ENCODE measurements at regions not wholly inside any gene's neighbourhood (a gene's known extent, or its start where the extent isn't known, plus 50 kb on each side); places are given as distances from the start of the nearest gene placed in this dataset.
A peak's percentile ranks its signal among the peaks of the same experiment; 100 is the strongest.

GRCh38 chr11:96567176-96567575 is 177.4 kb downstream of the JRKL start:
- Histone ChIP-seq H3K9ac (ENCODE audit: low read depth in 1 of 2, low read length in 2 of 2) (peak overlapping the region in 1 of 2 donors; percentile 14), H3K36me3 (ENCODE audit: control insufficient read depth in 4 of 4, insufficient read depth in 3 of 4, low read depth in 1 of 4, low read length in 3 of 4) (no peaks in the 10 kb centered on the region), H3K27ac (ENCODE audit: low read depth in 1 of 2, low read length in 2 of 2) (no peak overlapping the region), H3K9me3 (ENCODE audit: control insufficient read depth in 4 of 4, low read length in 3 of 4) (no peaks in the 10 kb centered on the region), H3K27me3 (ENCODE audit: control insufficient read depth in 4 of 4, insufficient read depth in 4 of 4, low read length in 3 of 4) (no peaks in the 10 kb centered on the region), H3K4me1 (ENCODE audit: control insufficient read depth in 4 of 4, insufficient read depth in 4 of 4, low read length in 3 of 4) (no peaks in the 10 kb centered on the region), H3K4me3 (ENCODE audit: low read depth in 1 of 3, low read length in 3 of 3) (no peak overlapping the region)
- TF ChIP-seq GABPA (IDR thresholded peaks at IDR 0.05 in 1 of 2, conservative IDR thresholded peaks at IDR 0.05 in 1 of 2) (no peak), TAF1 (conservative IDR thresholded peaks at IDR 0.05) (no peak), RAD21 (IDR thresholded peaks at IDR 0.05) (no peak), HNF4G (IDR thresholded peaks at IDR 0.05) (no peak), ZBTB33 (IDR thresholded peaks at IDR 0.05) (no peak)
- no peak for DNase-seq (ENCODE audit: low spot score)
- WGBS = 50% methylated on average over 4 of the region's 4 CpGs

GRCh38 chr11:96567667-96568066 is 177.9 kb downstream of the JRKL start:
- no peaks in the 10 kb centered on the region for H3K27me3 ChIP-seq (ENCODE audit: control insufficient read depth in 4 of 4, insufficient read depth in 4 of 4, low read length in 3 of 4)
- H3K27ac ChIP-seq (ENCODE audit: low read depth in 1 of 2, low read length in 2 of 2) = no peak overlapping the region
- no peaks in the 10 kb centered on the region for H3K36me3 ChIP-seq (ENCODE audit: control insufficient read depth in 4 of 4, insufficient read depth in 3 of 4, low read depth in 1 of 4, low read length in 3 of 4)
- no peaks in the 10 kb centered on the region for H3K9me3 ChIP-seq (ENCODE audit: control insufficient read depth in 4 of 4, low read length in 3 of 4)
- no peak for TF ChIP-seq ATF3 (IDR thresholded peaks at IDR 0.05)
- TF ChIP-seq ZBTB33 (IDR thresholded peaks at IDR 0.05) = no peak
- no peak for TF ChIP-seq YY1 (IDR thresholded peaks at IDR 0.05)
- TF ChIP-seq TAF1 (conservative IDR thresholded peaks at IDR 0.05) = no peak
- no peak for TF ChIP-seq GABPA (IDR thresholded peaks at IDR 0.05 in 1 of 2, conservative IDR thresholded peaks at IDR 0.05 in 1 of 2)
- TF ChIP-seq SP1 (IDR thresholded peaks at IDR 0.05) = no peak
- TF ChIP-seq NR2F2 (IDR thresholded peaks at IDR 0.05) = no peak
- TF ChIP-seq RAD21 (IDR thresholded peaks at IDR 0.05) = no peak
- TF ChIP-seq HNF4A (conservative IDR thresholded peaks at IDR 0.05) = no peak
- no peak for TF ChIP-seq HNF4G (IDR thresholded peaks at IDR 0.05)
- no peak for TF ChIP-seq FOXA2 (IDR thresholded peaks at IDR 0.05)
- TF ChIP-seq JUND (IDR thresholded peaks at IDR 0.05) = no peak
- no peak for TF ChIP-seq REST (IDR thresholded peaks at IDR 0.05)
- TF ChIP-seq MAX (IDR thresholded peaks at IDR 0.05) = no peak
- TF ChIP-seq FOXA1 (IDR thresholded peaks at IDR 0.05) = no peak
- TF ChIP-seq RXRA (IDR thresholded peaks at IDR 0.05) = no peak
- TF ChIP-seq CTCF (IDR thresholded peaks at IDR 0.05; ENCODE audit: low read depth, low read length, missing input control) = no peak
- TF ChIP-seq EGR1 (IDR thresholded peaks at IDR 0.05; ENCODE audit: low read depth in 2 of 2) = no peak
- no peaks in the 10 kb centered on the region for H3K4me1 ChIP-seq (ENCODE audit: control insufficient read depth in 4 of 4, insufficient read depth in 4 of 4, low read length in 3 of 4)
- 45% methylated on average over 3 of the region's 3 CpGs for WGBS
- no peak for DNase-seq (ENCODE audit: low spot score)
- H3K4me3 ChIP-seq (ENCODE audit: low read depth in 1 of 3, low read length in 3 of 3) = no peak overlapping the region
- no peak overlapping the region for H3K9ac ChIP-seq (ENCODE audit: low read depth in 1 of 2, low read length in 2 of 2)
